Gastrocnemius medialis (tissue), 4 donors: ENCODE measurements at regions not wholly inside any gene's neighbourhood (a gene's known extent, or its start where the extent isn't known, plus 50 kb on each side); places are given as distances from the start of the nearest gene placed in this dataset.

Source experiments
- POLR2A ChIP-seq, 2 donors: fragments of 450-650 bp; IDR thresholded peaks; one replicate each; pipeline ENCODE4 v1.6.1; 2017; ENCODE audit warnings: antibody characterized with exemption in 2 of 2, mild to moderate bottlenecking in 2 of 2, moderate library complexity in 2 of 2
- TF ChIP-seq, protein P1 (sequence below), 5 experiments: fragments of 450-650 bp in 3 of 5; fragments of 200-600 bp in 2 of 5; sonication (generic) in 2 of 5; IDR thresholded peaks in 4 of 5; conservative IDR thresholded peaks in 1 of 5; 1 replicate in 4 of 5; 2 replicates in 1 of 5; pipeline ENCODE4 v1.5.1; 2016 to 2019; ENCODE audit warnings: antibody characterized with exemption in 5 of 5, mild to moderate bottlenecking in 3 of 5, moderate library complexity in 3 of 5

DNA sequence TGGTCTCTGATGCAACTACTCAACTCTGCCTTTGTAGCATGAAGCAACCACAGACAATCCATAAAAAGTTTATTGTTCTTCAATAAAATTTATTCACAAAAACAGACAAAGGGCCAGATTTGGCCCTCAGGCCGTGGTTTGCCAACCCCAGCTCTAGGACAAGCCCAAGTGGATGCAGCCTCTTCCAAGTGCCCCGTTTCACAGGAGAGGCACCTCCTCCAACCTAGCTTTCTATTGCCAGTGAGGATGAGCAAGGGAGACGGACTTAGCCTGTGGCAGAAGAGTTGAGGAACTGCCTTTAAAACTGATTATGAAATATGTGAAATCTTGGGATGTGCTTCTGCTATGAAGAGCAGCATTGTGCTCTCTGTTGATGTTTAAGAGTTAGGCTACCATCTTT is 105.4 kb downstream of the PSMG1 start:
- TF ChIP-seq, protein P1, sequence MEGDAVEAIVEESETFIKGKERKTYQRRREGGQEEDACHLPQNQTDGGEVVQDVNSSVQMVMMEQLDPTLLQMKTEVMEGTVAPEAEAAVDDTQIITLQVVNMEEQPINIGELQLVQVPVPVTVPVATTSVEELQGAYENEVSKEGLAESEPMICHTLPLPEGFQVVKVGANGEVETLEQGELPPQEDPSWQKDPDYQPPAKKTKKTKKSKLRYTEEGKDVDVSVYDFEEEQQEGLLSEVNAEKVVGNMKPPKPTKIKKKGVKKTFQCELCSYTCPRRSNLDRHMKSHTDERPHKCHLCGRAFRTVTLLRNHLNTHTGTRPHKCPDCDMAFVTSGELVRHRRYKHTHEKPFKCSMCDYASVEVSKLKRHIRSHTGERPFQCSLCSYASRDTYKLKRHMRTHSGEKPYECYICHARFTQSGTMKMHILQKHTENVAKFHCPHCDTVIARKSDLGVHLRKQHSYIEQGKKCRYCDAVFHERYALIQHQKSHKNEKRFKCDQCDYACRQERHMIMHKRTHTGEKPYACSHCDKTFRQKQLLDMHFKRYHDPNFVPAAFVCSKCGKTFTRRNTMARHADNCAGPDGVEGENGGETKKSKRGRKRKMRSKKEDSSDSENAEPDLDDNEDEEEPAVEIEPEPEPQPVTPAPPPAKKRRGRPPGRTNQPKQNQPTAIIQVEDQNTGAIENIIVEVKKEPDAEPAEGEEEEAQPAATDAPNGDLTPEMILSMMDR (IDR thresholded peaks at IDR 0.05 in 4 of 5, conservative IDR thresholded peaks at IDR 0.05 in 1 of 5): no peak
- no peak for TF ChIP-seq POLR2A (IDR thresholded peaks at IDR 0.05)
